BLaER1 treated with 17β-estradiol and CSF1 and Interleukin-3, amounts not matched to agents 10 nM and 100 nM (cell line): ENCODE measurements at regions not wholly inside any gene's neighbourhood (a gene's known extent, or its start where the extent isn't known, plus 50 kb on each side); places are given as distances from the start of the nearest gene placed in this dataset.

Experiments
- H3K27ac ChIP-seq, 11 experiments: shearing (Covaris generic); formaldehyde crosslinking; 2 replicates each; pipeline ENCODE4 v1.8.1; 2022
- H3K27me3 ChIP-seq, 11 experiments: shearing (Covaris generic); formaldehyde crosslinking; 2 replicates each; pipeline ENCODE4 v1.8.1; 2022
- H3K36me3 ChIP-seq, 11 experiments: shearing (Covaris generic); formaldehyde crosslinking; 2 replicates each; pipeline ENCODE4 v1.8.1; 2022
- H3K4me1 ChIP-seq, 10 experiments: shearing (Covaris generic); formaldehyde crosslinking; 2 replicates each; pipeline ENCODE4 v1.8.1; 2022
- H3K4me2 ChIP-seq, 11 experiments: shearing (Covaris generic); formaldehyde crosslinking; 2 replicates each; pipeline ENCODE4 v1.8.1; 2022
- H3K4me3 ChIP-seq, 10 experiments: shearing (Covaris generic); formaldehyde crosslinking; 2 replicates each; pipeline ENCODE4 v1.8.1; 2022
- H3K9ac ChIP-seq, 11 experiments: shearing (Covaris generic); formaldehyde crosslinking; 2 replicates each; pipeline ENCODE4 v1.8.1; 2022
- H3K9me3 ChIP-seq, 11 experiments: shearing (Covaris generic); formaldehyde crosslinking; replicated peaks in 1 of 11; 2 replicates each; pipeline ENCODE4 v1.8.1; 2022
- H4K20me1 ChIP-seq, 11 experiments: shearing (Covaris generic); formaldehyde crosslinking; 2 replicates each; pipeline ENCODE4 v1.8.1; 2022
- Cebpa-rat ChIP-seq, 11 experiments: shearing (Covaris generic); IDR thresholded peaks; 2 replicates each; pipeline ENCODE4 v1.8.1; 2022

DNA sequence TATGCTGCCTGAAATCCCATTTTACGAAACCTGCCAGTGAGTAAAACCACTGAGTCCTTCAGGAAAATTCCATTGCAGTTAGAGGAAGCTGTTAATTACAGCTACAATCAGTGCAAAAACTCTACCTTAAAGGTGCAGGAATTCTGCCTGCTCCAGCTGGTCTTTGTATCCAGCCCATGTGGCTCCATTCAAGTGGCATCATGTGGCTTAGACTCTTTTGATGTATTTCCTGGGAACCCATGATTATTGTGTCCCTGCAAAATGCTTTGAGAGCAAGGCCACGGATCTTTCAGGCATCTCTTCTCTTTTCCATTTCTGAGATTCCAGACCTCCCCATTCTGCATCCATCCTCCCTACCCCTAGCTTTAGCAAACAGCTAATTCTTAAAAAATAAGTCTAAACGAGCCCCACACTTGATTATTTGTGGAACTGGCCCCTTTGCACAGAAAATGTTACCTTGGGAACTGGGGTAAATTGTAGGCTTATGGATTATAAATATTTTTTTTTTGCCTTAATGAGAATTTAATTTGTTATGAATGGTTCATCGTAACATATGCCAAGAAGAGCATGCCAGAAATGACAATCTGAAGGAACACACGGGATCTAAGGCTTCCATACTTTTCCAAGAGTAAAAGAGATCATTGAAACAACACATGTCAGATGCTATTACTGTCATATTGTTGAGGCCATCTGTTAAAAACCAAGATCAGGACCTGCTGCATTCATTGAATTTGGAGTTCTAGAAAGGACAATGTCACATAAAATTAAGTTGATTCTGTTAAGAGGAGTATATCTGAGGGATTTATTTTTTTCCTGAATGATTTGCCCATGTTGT is 144.6 kb downstream of the TPH2 start:
- no peaks in the 10 kb centered on the region for H3K27me3 ChIP-seq
- no peak overlapping the region for H3K9ac ChIP-seq
- no peaks in the 10 kb centered on the region for H3K36me3 ChIP-seq
- H3K4me2 ChIP-seq: no peak overlapping the region
- no peaks in the 10 kb centered on the region for H3K4me1 ChIP-seq
- H3K27ac ChIP-seq: no peak overlapping the region
- no peak overlapping the region for H3K4me3 ChIP-seq
- TF ChIP-seq Cebpa-rat (IDR thresholded peaks at IDR 0.05): no peak
- H3K9me3 ChIP-seq: no peaks in the 10 kb centered on the region
- H4K20me1 ChIP-seq: no peaks in the 10 kb centered on the region

DNA sequence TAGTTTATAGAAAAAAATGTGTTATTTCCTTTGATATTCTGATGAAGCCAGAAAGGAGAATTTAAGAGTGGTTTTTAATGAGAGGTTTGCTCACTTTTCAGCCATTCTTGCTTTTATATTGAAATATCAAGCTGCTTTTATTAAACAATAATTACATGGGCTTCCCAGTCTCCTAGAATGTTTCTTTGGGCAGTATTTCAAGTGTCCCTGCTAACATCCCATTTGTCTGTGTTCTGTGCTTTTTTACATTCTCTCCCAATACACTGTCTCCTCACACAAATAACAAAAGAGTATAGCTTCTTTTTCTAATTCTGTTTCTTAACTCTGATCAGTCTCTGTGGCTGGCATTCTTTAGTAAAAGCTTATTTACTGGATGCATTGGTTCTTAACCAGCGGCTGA is 145.4 kb downstream of the TPH2 start:
- Histone ChIP-seq H3K4me1 (no peaks in the 10 kb centered on the region), H3K9ac (no peak overlapping the region), H3K4me3 (no peak overlapping the region), H3K27me3 (no peaks in the 10 kb centered on the region), H3K36me3 (no peaks in the 10 kb centered on the region), H3K4me2 (no peak overlapping the region), H3K27ac (no peak overlapping the region), H3K9me3 (no peaks in the 10 kb centered on the region), H4K20me1 (no peaks in the 10 kb centered on the region)
- no peak for TF ChIP-seq Cebpa-rat (IDR thresholded peaks at IDR 0.05)

DNA sequence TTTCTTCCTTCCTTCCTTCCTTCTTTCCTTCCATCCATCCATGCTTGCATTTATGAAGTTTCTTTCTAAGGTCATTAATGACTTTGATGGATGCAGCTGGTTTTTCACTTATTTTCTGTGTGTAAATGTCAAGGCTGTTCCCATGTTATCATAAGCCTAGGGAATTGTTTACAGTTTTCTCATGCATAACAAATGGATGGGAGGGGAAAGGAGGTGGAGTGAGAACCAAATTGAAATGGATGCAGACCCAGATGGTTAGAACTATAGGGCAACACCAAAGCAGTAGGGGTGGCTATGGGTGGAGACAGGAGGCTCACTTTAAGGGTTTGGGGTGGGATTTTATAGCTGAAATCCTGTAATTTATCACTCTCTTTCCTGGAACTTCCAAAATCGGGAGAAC is 146.2 kb downstream of the TPH2 start:
- H3K9me3 ChIP-seq: no peaks in the 10 kb centered on the region
- no peak for TF ChIP-seq Cebpa-rat (IDR thresholded peaks at IDR 0.05)
- H3K4me3 ChIP-seq: no peak overlapping the region

DNA sequence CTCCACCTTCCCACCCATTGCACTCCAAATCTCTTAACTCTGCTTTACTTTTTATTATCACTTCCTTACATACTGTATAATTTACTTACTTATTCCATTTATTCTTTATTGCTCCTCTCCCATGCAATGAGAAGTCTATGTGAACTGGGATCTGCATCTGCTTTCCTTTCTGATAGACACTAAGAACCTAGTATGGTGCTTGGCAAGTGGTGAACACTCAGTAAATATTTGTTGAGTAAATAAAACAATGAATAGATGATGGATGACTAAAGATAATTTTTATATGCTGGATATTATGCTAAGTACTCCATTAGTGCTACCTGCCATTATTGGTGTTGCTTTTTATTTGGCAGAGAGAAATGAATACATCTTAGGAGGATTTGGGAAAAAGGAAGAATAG is 151.0 kb downstream of the TPH2 start:
- H3K27me3 ChIP-seq: no peaks in the 10 kb centered on the region

More for the DNA sequence above, 146.2 kb downstream of the TPH2 start:
- Histone ChIP-seq H3K4me1 (no peaks in the 10 kb centered on the region), H3K36me3 (no peaks in the 10 kb centered on the region), H4K20me1 (no peaks in the 10 kb centered on the region), H3K4me2 (no peak overlapping the region), H3K9ac (no peak overlapping the region), H3K27ac (no peak overlapping the region), H3K27me3 (no peaks in the 10 kb centered on the region)

DNA sequence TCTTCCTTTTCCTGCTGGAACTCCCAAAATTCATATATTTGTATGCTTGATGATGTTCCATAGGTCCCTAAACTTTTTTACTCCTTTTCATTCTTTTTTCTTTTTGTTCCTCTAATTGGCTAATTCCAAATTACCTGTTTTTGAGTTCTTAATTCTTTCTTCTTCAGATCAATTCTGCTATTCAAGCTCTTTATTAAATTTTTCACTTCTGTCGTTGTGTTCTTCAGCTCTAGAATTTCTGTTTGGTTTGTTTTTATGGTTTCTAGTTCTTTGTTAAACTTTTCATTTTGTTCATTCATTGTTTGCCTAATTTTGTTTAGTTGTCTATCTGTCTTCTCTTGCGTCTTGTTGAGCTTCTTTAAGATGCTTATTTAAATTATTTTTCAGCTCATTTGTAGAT is 154.8 kb downstream of the TPH2 start:
- no peak overlapping the region for H3K4me2 ChIP-seq
- H4K20me1 ChIP-seq: no peaks in the 10 kb centered on the region
- no peaks in the 10 kb centered on the region for H3K27me3 ChIP-seq
- no peak overlapping the region for H3K4me3 ChIP-seq
- H3K9me3 ChIP-seq: peaks cover 0 to 29% (median 22%) of the 10 kb centered on the region in 11 experiments; a peak in 19 of 22 replicates
- no peaks in the 10 kb centered on the region for H3K4me1 ChIP-seq
- no peak overlapping the region for H3K9ac ChIP-seq
- no peaks in the 10 kb centered on the region for H3K36me3 ChIP-seq
- no peak for TF ChIP-seq Cebpa-rat (IDR thresholded peaks at IDR 0.05)
- H3K27ac ChIP-seq: no peak overlapping the region

More for the DNA sequence above, 151.0 kb downstream of the TPH2 start:
- Histone ChIP-seq H3K4me3 (no peak overlapping the region), H3K4me1 (no peaks in the 10 kb centered on the region), H3K27ac (no peak overlapping the region), H3K36me3 (no peaks in the 10 kb centered on the region), H4K20me1 (no peaks in the 10 kb centered on the region), H3K4me2 (no peak overlapping the region), H3K9me3 (peaks cover 0 to 27% (median 22%) of the 10 kb centered on the region in 11 experiments; a peak in 19 of 22 replicates), H3K9ac (no peak overlapping the region)
- no peak for TF ChIP-seq Cebpa-rat (IDR thresholded peaks at IDR 0.05)

DNA sequence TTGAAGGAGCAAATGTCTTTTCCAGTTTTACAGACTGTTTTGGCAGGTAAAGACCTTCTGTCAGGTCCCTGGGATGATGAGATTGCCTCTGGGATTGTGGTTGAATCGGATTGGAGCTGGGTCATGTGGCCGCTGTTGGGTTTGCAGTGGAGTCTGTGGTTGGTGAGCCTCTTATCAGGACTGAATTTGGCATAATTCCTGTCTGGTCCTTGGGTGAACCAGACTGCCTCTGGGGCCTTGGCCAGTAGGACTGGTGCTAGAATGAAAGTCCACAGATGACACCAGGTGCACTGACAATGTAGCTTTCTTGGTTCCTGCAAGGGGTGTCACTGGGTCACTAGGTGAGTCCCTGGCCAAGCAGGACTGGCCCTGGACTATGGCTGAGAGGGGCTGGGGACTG is 155.3 kb downstream of the TPH2 start:
- H3K4me2 ChIP-seq: no peak overlapping the region
- H3K4me3 ChIP-seq: no peak overlapping the region
- H3K9me3 ChIP-seq: peaks cover 0 to 29% (median 22%) of the 10 kb centered on the region in 11 experiments; a peak in 19 of 22 replicates
- no peak overlapping the region for H3K9ac ChIP-seq
- H3K4me1 ChIP-seq: no peaks in the 10 kb centered on the region
- no peaks in the 10 kb centered on the region for H3K36me3 ChIP-seq
- no peak for TF ChIP-seq Cebpa-rat (IDR thresholded peaks at IDR 0.05)
- no peaks in the 10 kb centered on the region for H3K27me3 ChIP-seq
- H4K20me1 ChIP-seq: no peaks in the 10 kb centered on the region
- H3K27ac ChIP-seq: no peak overlapping the region

DNA sequence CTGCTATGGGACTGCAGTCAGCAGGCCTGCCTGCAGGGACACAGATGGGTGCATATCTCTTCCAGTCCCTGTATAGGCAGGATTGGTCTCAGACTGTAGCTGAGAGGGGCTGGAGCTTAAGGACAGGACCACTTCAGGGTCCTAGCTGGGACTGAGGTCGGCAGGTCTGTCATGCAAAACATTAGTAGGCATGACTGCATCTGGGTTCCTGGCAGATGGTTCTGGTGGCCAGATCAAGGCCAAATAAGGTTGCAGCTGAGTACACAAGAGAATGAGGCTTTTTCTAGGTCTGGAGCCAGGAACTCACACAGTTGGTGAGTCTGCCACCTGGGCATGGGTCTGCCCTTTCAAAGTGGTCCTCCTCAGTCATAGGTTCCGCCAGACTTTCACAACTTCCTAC is 155.8 kb downstream of the TPH2 start:
- Histone ChIP-seq H3K9ac (no peak overlapping the region), H4K20me1 (no peaks in the 10 kb centered on the region), H3K36me3 (no peaks in the 10 kb centered on the region), H3K4me1 (no peaks in the 10 kb centered on the region), H3K27me3 (no peaks in the 10 kb centered on the region), H3K9me3 (peaks cover 0 to 29% (median 22%) of the 10 kb centered on the region in 11 experiments; a peak in 19 of 22 replicates), H3K4me2 (no peak overlapping the region), H3K4me3 (no peak overlapping the region), H3K27ac (no peak overlapping the region)
- TF ChIP-seq Cebpa-rat (IDR thresholded peaks at IDR 0.05): no peak

DNA sequence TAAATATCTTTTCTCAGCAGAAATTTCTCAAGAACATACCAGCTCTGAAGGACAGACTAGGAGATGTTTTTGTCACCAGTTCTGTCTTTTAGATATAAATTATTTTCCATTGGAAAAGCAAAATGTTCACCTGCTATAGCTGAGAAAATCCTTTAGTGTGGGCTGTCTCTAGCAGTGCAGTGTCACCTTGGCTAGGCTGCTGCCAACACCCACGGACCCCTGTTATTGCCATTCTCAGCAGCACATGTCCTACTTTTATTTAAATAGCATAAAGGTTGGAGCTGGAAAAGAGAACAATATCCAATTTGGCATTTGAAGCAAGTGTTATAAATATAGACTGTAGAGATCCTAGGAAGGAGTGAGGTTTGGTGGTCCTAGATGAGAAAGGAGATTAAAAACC is 156.4 kb downstream of the TPH2 start:
- no peak overlapping the region for H3K9ac ChIP-seq
- no peak overlapping the region for H3K4me2 ChIP-seq
- no peaks in the 10 kb centered on the region for H3K27me3 ChIP-seq
- H3K4me1 ChIP-seq: no peaks in the 10 kb centered on the region
- H3K4me3 ChIP-seq: no peak overlapping the region
- H3K27ac ChIP-seq: no peak overlapping the region
- H4K20me1 ChIP-seq: no peaks in the 10 kb centered on the region
- no peaks in the 10 kb centered on the region for H3K36me3 ChIP-seq
- peaks cover 0 to 29% (median 22%) of the 10 kb centered on the region in 11 experiments; a peak in 19 of 22 replicates for H3K9me3 ChIP-seq
- no peak for TF ChIP-seq Cebpa-rat (IDR thresholded peaks at IDR 0.05)

DNA sequence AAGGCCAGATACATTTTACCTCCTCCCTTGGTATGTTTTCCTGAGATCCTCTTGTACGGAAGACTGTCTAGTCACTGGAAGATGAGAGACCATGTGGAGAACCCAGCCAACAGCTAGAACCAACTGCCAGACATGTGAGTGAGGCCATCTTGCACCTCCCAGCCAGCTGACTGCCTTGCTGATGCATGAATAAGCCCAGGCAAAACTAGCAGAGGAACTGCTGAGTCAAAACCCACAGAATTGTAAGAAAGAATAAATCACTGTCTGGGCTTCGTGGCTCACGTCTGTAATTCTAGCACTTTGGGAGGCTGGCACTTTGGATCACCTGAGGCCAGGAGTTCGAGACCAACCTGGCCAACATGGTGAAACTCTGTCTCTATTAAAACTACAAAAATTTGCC is 160.0 kb downstream of the TPH2 start:
- peaks cover 0 to 13% (median 11%) of the 10 kb centered on the region in 11 experiments; a peak in 19 of 22 replicates for H3K9me3 ChIP-seq
- no peaks in the 10 kb centered on the region for H3K4me1 ChIP-seq
- no peak overlapping the region for H3K4me3 ChIP-seq
- no peaks in the 10 kb centered on the region for H3K36me3 ChIP-seq
- TF ChIP-seq Cebpa-rat (IDR thresholded peaks at IDR 0.05): no peak
- no peaks in the 10 kb centered on the region for H4K20me1 ChIP-seq
- H3K9ac ChIP-seq: no peak overlapping the region
- H3K27me3 ChIP-seq: no peaks in the 10 kb centered on the region
- no peak overlapping the region for H3K4me2 ChIP-seq
- H3K27ac ChIP-seq: no peak overlapping the region

DNA sequence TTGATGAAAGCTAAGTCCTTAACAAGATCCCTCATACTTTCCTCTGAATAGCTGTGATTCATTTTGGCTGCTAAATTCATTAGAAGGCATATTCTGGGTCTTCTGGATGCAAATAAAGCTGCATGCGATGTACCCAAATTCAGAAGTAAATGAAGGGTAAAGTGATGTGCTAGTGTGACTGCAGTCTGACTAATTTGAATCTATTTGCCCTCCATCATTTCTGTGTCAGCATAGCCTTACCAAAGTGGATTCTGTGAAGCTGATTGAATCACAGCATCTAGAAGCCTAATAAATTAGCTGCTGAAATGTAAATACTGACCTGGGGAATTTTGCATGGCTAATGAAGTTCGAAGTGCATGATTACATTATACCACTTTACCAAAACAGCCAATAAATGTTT is 162.2 kb downstream of the TPH2 start:
- H3K9ac ChIP-seq: no peak overlapping the region
- H3K4me3 ChIP-seq: no peak overlapping the region
- no peak for TF ChIP-seq Cebpa-rat (IDR thresholded peaks at IDR 0.05)
- no peaks in the 10 kb centered on the region for H4K20me1 ChIP-seq
- H3K9me3 ChIP-seq: no peaks in the 10 kb centered on the region
- H3K4me2 ChIP-seq: no peak overlapping the region
- no peaks in the 10 kb centered on the region for H3K27me3 ChIP-seq
- H3K4me1 ChIP-seq: no peaks in the 10 kb centered on the region
- no peaks in the 10 kb centered on the region for H3K36me3 ChIP-seq
- no peak overlapping the region for H3K27ac ChIP-seq
